ENCODE measurements at regions not wholly inside any gene's neighbourhood (a gene's known extent, or its start where the extent isn't known, plus 50 kb on each side); places are given as distances from the start of the nearest gene placed in this dataset.

DNA sequence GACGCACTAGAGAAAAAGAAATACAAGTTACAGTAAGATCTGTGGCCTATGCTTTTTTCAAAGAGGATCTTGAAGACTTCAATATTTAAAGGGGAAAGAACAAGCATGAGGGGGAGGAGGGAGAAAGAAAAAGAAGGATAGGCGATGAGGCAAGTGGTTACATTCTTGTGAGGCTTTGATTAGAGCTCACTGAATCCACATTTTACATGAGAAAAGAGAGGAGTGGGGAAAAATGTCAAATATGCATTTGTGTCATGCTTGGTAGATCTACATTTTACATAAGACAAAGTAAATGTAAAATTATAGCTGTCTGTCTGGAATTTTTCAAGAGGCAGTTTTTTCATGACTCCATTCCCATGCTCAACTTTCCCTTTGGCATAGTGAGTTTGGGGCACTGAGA is 965.9 kb downstream of the FSTL5 start:
- no peak for DNase-seq (ENCODE audit: insufficient read length, low spot score, missing footprints)
- Histone ChIP-seq H3K4me1 (ENCODE audit: insufficient read depth, low read length) (no peaks in the 10 kb centered on the region), H3K36me3 (ENCODE audit: insufficient read depth, low read length) (no peaks in the 10 kb centered on the region), H2AFZ (ENCODE audit: low read length) (no peak overlapping the region), H4K20me1 (ENCODE audit: insufficient read depth, low read length) (no peaks in the 10 kb centered on the region), H3K9me3 (ENCODE audit: low read depth, low read length) (peaks cover 2% of the 10 kb centered on the region), H3K4me2 (ENCODE audit: insufficient read depth, low read length) (no peak overlapping the region), H3K27ac (ENCODE audit: low read depth, low read length) (no peak overlapping the region), H3K4me3 (ENCODE audit: insufficient read depth, low read length) (no peak overlapping the region), H3K79me2 (ENCODE audit: insufficient read depth, low read length) (no peaks in the 10 kb centered on the region), H3K27me3 (ENCODE audit: insufficient read depth, low read length) (no peaks in the 10 kb centered on the region)
- TF ChIP-seq, protein P1, sequence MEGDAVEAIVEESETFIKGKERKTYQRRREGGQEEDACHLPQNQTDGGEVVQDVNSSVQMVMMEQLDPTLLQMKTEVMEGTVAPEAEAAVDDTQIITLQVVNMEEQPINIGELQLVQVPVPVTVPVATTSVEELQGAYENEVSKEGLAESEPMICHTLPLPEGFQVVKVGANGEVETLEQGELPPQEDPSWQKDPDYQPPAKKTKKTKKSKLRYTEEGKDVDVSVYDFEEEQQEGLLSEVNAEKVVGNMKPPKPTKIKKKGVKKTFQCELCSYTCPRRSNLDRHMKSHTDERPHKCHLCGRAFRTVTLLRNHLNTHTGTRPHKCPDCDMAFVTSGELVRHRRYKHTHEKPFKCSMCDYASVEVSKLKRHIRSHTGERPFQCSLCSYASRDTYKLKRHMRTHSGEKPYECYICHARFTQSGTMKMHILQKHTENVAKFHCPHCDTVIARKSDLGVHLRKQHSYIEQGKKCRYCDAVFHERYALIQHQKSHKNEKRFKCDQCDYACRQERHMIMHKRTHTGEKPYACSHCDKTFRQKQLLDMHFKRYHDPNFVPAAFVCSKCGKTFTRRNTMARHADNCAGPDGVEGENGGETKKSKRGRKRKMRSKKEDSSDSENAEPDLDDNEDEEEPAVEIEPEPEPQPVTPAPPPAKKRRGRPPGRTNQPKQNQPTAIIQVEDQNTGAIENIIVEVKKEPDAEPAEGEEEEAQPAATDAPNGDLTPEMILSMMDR (IDR thresholded peaks at IDR 0.05; ENCODE audit: extremely low read depth, low read depth, low read length): no peak

DNA sequence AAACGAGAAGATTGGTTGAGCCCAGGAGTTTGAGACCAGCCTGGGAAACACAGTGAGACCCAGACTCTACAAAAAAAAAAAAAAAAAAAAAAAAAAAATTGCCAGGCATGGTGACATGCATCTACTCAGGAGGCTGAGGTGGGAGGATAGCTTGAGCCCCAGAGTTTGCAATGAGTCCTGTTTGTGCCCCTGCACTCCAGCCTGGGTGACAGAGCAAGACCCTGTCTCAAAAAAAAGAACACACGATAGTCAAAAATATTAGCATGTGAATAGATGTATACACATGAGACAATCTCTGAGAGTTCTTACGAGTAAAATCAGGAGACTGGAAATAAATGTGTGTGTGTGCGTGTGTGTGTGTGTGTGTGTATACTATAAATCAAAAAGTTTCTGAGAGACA is 966.3 kb downstream of the FSTL5 start:
- DNase-seq (ENCODE audit: insufficient read length, low spot score, missing footprints): no peak
- no peak overlapping the region for H2AFZ ChIP-seq (ENCODE audit: low read length)
- no peak overlapping the region for H3K27ac ChIP-seq (ENCODE audit: low read depth, low read length)
- TF ChIP-seq, protein P1 (IDR thresholded peaks at IDR 0.05; ENCODE audit: extremely low read depth, low read depth, low read length): no peak
- H3K9me3 ChIP-seq (ENCODE audit: low read depth, low read length): peaks cover 2% of the 10 kb centered on the region
- no peak overlapping the region for H3K4me2 ChIP-seq (ENCODE audit: insufficient read depth, low read length)
- H3K27me3 ChIP-seq (ENCODE audit: insufficient read depth, low read length): no peaks in the 10 kb centered on the region
- no peaks in the 10 kb centered on the region for H3K4me1 ChIP-seq (ENCODE audit: insufficient read depth, low read length)
- H3K36me3 ChIP-seq (ENCODE audit: insufficient read depth, low read length): no peaks in the 10 kb centered on the region
- no peak overlapping the region for H3K4me3 ChIP-seq (ENCODE audit: insufficient read depth, low read length)
- no peaks in the 10 kb centered on the region for H4K20me1 ChIP-seq (ENCODE audit: insufficient read depth, low read length)
- H3K79me2 ChIP-seq (ENCODE audit: insufficient read depth, low read length): no peaks in the 10 kb centered on the region

DNA sequence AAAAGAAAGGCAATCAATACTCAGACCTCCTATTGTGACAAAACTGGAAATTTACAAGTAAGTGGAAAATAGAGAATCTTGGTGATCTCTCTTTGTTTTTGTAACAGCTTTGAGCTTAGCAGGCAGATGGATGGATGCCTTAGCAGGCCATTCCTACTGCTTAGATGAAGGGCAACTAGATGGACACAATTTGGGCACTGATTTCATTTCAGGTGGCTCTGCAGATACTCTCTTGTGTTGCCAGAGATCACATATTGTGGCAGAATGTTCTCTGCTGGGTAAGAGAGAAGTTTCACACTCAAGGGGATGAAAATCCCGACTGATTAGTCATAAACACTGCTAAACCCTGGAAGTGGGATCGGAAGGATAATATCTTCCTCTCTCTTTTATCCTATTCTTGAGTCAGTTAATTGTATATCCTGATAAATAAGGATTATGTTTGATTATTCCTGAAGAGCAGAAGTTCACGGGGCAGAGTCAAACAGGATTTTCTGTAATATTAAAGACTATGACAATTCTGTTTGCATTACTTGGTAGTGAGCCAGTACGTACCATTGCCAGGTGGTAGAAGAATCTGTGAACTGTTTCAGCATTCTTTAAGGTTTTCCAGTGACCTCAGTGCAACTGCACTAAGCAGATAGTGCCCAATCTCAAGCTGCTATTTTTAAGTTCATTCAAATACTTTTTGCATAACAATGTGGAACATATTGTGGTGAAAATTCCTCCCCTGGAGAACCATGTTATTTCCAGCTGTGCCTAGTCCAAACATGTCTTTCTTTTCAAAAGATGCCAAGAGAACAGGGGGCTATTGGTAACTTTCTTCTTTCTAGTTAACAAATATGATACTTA is 974.3 kb downstream of the FSTL5 start:
- DNase-seq (ENCODE audit: insufficient read length, low spot score, missing footprints): no peak
- H3K4me2 ChIP-seq (ENCODE audit: insufficient read depth, low read length): no peak overlapping the region
- no peaks in the 10 kb centered on the region for H3K4me1 ChIP-seq (ENCODE audit: insufficient read depth, low read length)
- H2AFZ ChIP-seq (ENCODE audit: low read length): no peak overlapping the region
- TF ChIP-seq, protein P1 (IDR thresholded peaks at IDR 0.05; ENCODE audit: extremely low read depth, low read depth, low read length): no peak
- H3K27me3 ChIP-seq (ENCODE audit: insufficient read depth, low read length): no peaks in the 10 kb centered on the region
- no peaks in the 10 kb centered on the region for H4K20me1 ChIP-seq (ENCODE audit: insufficient read depth, low read length)
- peaks cover 3% of the 10 kb centered on the region for H3K9me3 ChIP-seq (ENCODE audit: low read depth, low read length)
- no peaks in the 10 kb centered on the region for H3K79me2 ChIP-seq (ENCODE audit: insufficient read depth, low read length)
- H3K4me3 ChIP-seq (ENCODE audit: insufficient read depth, low read length): no peak overlapping the region
- H3K27ac ChIP-seq (ENCODE audit: low read depth, low read length): no peak overlapping the region
- no peaks in the 10 kb centered on the region for H3K36me3 ChIP-seq (ENCODE audit: insufficient read depth, low read length)

DNA sequence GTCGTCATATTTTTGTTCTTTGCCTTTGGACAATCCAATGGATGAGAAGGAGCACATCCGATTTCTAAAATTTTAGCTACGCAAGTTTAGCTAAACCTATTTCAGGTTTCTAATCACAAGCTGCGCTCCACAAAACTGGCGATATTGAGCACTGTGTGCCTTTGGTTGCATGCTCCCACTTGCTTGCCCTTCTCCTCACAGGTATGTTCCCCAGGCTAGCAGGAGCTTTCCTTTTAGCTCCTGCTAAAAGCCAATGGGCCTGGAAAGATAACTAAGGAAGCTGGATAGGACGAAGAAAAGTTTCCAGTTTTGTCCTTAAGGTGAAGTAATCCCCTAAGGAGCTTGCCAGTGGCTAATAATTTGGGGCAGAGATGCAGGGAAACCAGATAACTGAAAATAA is 975.2 kb downstream of the FSTL5 start:
- no peaks in the 10 kb centered on the region for H3K79me2 ChIP-seq (ENCODE audit: insufficient read depth, low read length)
- no peaks in the 10 kb centered on the region for H4K20me1 ChIP-seq (ENCODE audit: insufficient read depth, low read length)
- no peak overlapping the region for H3K4me3 ChIP-seq (ENCODE audit: insufficient read depth, low read length)
- peaks cover 3% of the 10 kb centered on the region for H3K9me3 ChIP-seq (ENCODE audit: low read depth, low read length)
- no peak overlapping the region for H3K4me2 ChIP-seq (ENCODE audit: insufficient read depth, low read length)
- no peak for DNase-seq (ENCODE audit: insufficient read length, low spot score, missing footprints)
- TF ChIP-seq, protein P1 (IDR thresholded peaks at IDR 0.05; ENCODE audit: extremely low read depth, low read depth, low read length): no peak
- H3K27ac ChIP-seq (ENCODE audit: low read depth, low read length): no peak overlapping the region
- H3K4me1 ChIP-seq (ENCODE audit: insufficient read depth, low read length): no peaks in the 10 kb centered on the region
- no peaks in the 10 kb centered on the region for H3K27me3 ChIP-seq (ENCODE audit: insufficient read depth, low read length)
- no peaks in the 10 kb centered on the region for H3K36me3 ChIP-seq (ENCODE audit: insufficient read depth, low read length)
- H2AFZ ChIP-seq (ENCODE audit: low read length): no peak overlapping the region
